A549 (cell line): ENCODE measurements at regions not wholly inside any gene's neighbourhood (a gene's known extent, or its start where the extent isn't known, plus 50 kb on each side); places are given as distances from the start of the nearest gene placed in this dataset.

Experiments
- ATAC-seq, 2 experiments: fragments of 200-7000 bp in 1 of 2; fragments of >200 bp in 1 of 2; cut with Nextera tagmentation in 1 of 2; cut with Tn5 transposase in 1 of 2; 3 replicates each; pipeline versions ENCODE4 v1.8.0 to v1.9.1; 2018 to 2020; ENCODE audit warnings: mild to moderate bottlenecking in 1 of 2, moderate library complexity in 1 of 2
- CTCF ChIA-PET: fragments of 300-600 bp; sonication (Branson Sonifier 250); formaldehyde crosslinking; extraction: SDS; loops from one replicate; lab custom pipeline; 2021; ENCODE audit warnings: antibody characterized with exemption, inconsistent platforms; lab: Yijun Ruan, JAX
- POLR2A ChIA-PET: fragments of 350-600 bp; formaldehyde crosslinking; extraction: SDS; loops from one replicate; lab custom pipeline; 2021; ENCODE audit warnings: antibody characterized with exemption, inconsistent platforms; lab: Yijun Ruan, JAX
- DNase-seq, 2 experiments: peaks; one replicate each; pipeline versions ENCODE4 v3.0.0 to v3.0.0-alpha.2; 2011 to 2016; ENCODE audit warnings: low read depth in 1 of 2, low spot score in 1 of 2
- FAIRE-seq: peaks from 2 replicates; lab custom pipeline; 2011; peaks lifted over from hg19 to GRCh38; lab: Jason Lieb, UNC
- H3K27ac ChIP-seq, 2 experiments: fragments of >200 bp; sonication (Bioruptor Twin); formaldehyde crosslinking; 3 replicates each; pipeline ENCODE4 v1.5.1; 2016 to 2017
- H3K4me1 ChIP-seq: fragments of >200 bp; sonication (Bioruptor Twin); formaldehyde crosslinking; 3 replicates; pipeline ENCODE4 v1.6.1; 2016
- H3K4me2 ChIP-seq: fragments of >200 bp; sonication (Bioruptor Twin); formaldehyde crosslinking; 3 replicates; pipeline ENCODE4 v1.6.1; 2016
- H3K4me3 ChIP-seq: fragments of >200 bp; sonication (Bioruptor Twin); formaldehyde crosslinking; 3 replicates; pipeline ENCODE4 v1.5.1; 2016
- H3K9me3 ChIP-seq: fragments of >200 bp; sonication (Bioruptor Twin); formaldehyde crosslinking; 3 replicates; pipeline ENCODE4 v1.6.1; 2016
- CHD2 ChIP-seq: fragments of 150-350 bp; IDR thresholded peaks from 2 replicates; pipeline ENCODE4 v1.6.1; 2014; ENCODE audit warnings: low read length; ENCODE audit not compliant: partially characterized antibody
- CTCF ChIP-seq: fragments of >200 bp; sonication (Bioruptor Twin); formaldehyde crosslinking; IDR thresholded peaks from 3 replicates; pipeline ENCODE4 v1.5.1; 2016
- EHF ChIP-seq: fragments of 250-450 bp; sonication (Bioruptor Pico); IDR thresholded peaks from 2 replicates; pipeline ENCODE4 v1.5.0; 2020; ENCODE audit warnings: mild to moderate bottlenecking
- EP300 ChIP-seq, 2 experiments: fragments of >200 bp; sonication (Bioruptor Twin); formaldehyde crosslinking; IDR thresholded peaks; 2 replicates in 1 of 2; 3 replicates in 1 of 2; pipeline ENCODE4 v1.6.1; 2016 to 2017
- HEYL ChIP-seq: fragments of 250-450 bp; sonication (Bioruptor Pico); IDR thresholded peaks from 2 replicates; pipeline ENCODE4 v1.8.0; 2021; ENCODE audit warnings: mild to moderate bottlenecking, moderate library complexity
- HOXB13 ChIP-seq: fragments of 250-450 bp; sonication (Bioruptor Pico); IDR thresholded peaks from 2 replicates; pipeline ENCODE4 v1.5.0; 2020; ENCODE audit warnings: low read depth, mild to moderate bottlenecking, moderate library complexity
- HOXB5 ChIP-seq: fragments of 250-450 bp; sonication (Bioruptor Pico); IDR thresholded peaks from 2 replicates; pipeline ENCODE4 v1.5.0; 2020; ENCODE audit warnings: mild to moderate bottlenecking, moderate library complexity
- JUN ChIP-seq, 2 experiments: fragments of >200 bp; sonication (Bioruptor Twin); formaldehyde crosslinking; IDR thresholded peaks; 2 replicates in 1 of 2; 3 replicates in 1 of 2; pipeline ENCODE4 v1.6.1; 2016 to 2017
- MAFK ChIP-seq: fragments of 450-650 bp; IDR thresholded peaks from 2 replicates; pipeline ENCODE4 v1.6.1; 2014; ENCODE audit not compliant: partially characterized antibody
- NPAS2 ChIP-seq: fragments of 250-450 bp; sonication (Bioruptor Pico); IDR thresholded peaks from 2 replicates; pipeline ENCODE4 v1.8.0; 2022; ENCODE audit warnings: mild to moderate bottlenecking, moderate library complexity, borderline replicate concordance
- NR3C1 ChIP-seq: fragments of >200 bp; sonication (Bioruptor Twin); formaldehyde crosslinking; IDR thresholded peaks from 3 replicates; pipeline ENCODE4 v1.6.1; 2017
- PBX3 ChIP-seq: IDR thresholded peaks from 2 replicates; pipeline ENCODE4 v1.6.1; 2012
- POLR2A ChIP-seq: IDR thresholded peaks from 2 replicates; pipeline ENCODE4 v1.6.1; 2012; ENCODE audit warnings: mild to moderate bottlenecking, low read length
- RAD21 ChIP-seq, 2 experiments: fragments of >200 bp in 1 of 2; sonication (Bioruptor Twin) in 1 of 2; formaldehyde crosslinking in 1 of 2; IDR thresholded peaks in 1 of 2; conservative IDR thresholded peaks in 1 of 2; 2 replicates in 1 of 2; 3 replicates in 1 of 2; pipeline ENCODE4 v1.6.1; 2012 to 2018; ENCODE audit warnings: inconsistent platforms in 1 of 2
- RCOR1 ChIP-seq: fragments of 150-350 bp; IDR thresholded peaks from 2 replicates; pipeline ENCODE4 v1.6.1; 2014; ENCODE audit warnings: antibody characterized with exemption, low read length, low read depth
- REST ChIP-seq: fragments of 200-600 bp; sonication (generic); IDR thresholded peaks from 2 replicates; pipeline ENCODE4 v1.6.1; 2016; ENCODE audit warnings: antibody characterized with exemption, mild to moderate bottlenecking, moderate library complexity
- RFX5 ChIP-seq: fragments of 450-650 bp; IDR thresholded peaks from 2 replicates; pipeline ENCODE4 v1.7.1; 2014; ENCODE audit warnings: antibody characterized with exemption, mild to moderate bottlenecking, moderate library complexity
- RNF2 ChIP-seq: fragments of 200-600 bp; sonication (generic); IDR thresholded peaks from 2 replicates; pipeline ENCODE4 v1.6.1; 2016; ENCODE audit warnings: low read depth, mild to moderate bottlenecking, antibody characterized with exemption, moderate library complexity, borderline replicate concordance
- SREBF2 ChIP-seq: fragments of 450-650 bp; IDR thresholded peaks from 2 replicates; pipeline ENCODE4 v1.6.1; 2014; ENCODE audit warnings: mild to moderate bottlenecking, moderate library complexity
- TP53 ChIP-seq: fragments of 250-450 bp; sonication (Bioruptor Pico); IDR thresholded peaks from 2 replicates; pipeline ENCODE4 v1.5.0; 2021; ENCODE audit warnings: mild to moderate bottlenecking, moderate library complexity
- WGBS: methylation state at CpG from one replicate; pipeline ENCODE4 v1.1.6; 2017; ENCODE audit errors: missing lambda C conversion rate; 5-methylcytosine and 5-hydroxymethylcytosine counted together

GRCh38 chr12:43117226-43117930 is 434.6 kb downstream of the ADAMTS20 start:
- 15% methylated on average over 3 of the region's 3 CpGs for WGBS
- POLR2A ChIA-PET, result no interaction called here

More at GRCh38 chr12:43117226-43117930, 434.6 kb downstream of the ADAMTS20 start:
- H3K4me3 ChIP-seq, result no peak overlapping the region
- DNase-seq (no peak), FAIRE-seq (no peak), ATAC-seq (no peak)
- H3K9me3 ChIP-seq, result no peaks in the 10 kb centered on the region
- CTCF ChIA-PET, result no interaction called here
- no peak overlapping the region for H3K27ac ChIP-seq
- no peak for TF ChIP-seq POLR2A
- TF ChIP-seq HEYL (CRISPR knock-in tag), result no peak
- no peak for TF ChIP-seq HOXB5
- no peak for TF ChIP-seq RFX5
- TF ChIP-seq JUN (IDR thresholded peaks at IDR 0.05), result no peak
- TF ChIP-seq NR3C1, result no peak
- TF ChIP-seq EHF (CRISPR knock-in tag), result no peak
- no peak for TF ChIP-seq NPAS2
- no peak for TF ChIP-seq RAD21 (conservative IDR thresholded peaks at IDR 0.05 in 1 of 2, IDR thresholded peaks at IDR 0.05 in 1 of 2)
- TF ChIP-seq RCOR1, result no peak
- TF ChIP-seq HOXB13 (CRISPR knock-in tag), result no peak
- no peak for TF ChIP-seq CHD2
- no peak for TF ChIP-seq SREBF2
- no peak for TF ChIP-seq PBX3
- TF ChIP-seq TP53 (CRISPR knock-in tag), result no peak
- TF ChIP-seq EP300 (IDR thresholded peaks at IDR 0.05), result no peak
- no peak for TF ChIP-seq REST
- no peak for TF ChIP-seq MAFK
- no peak for TF ChIP-seq RNF2
- no peak for TF ChIP-seq CTCF
- H3K4me2 ChIP-seq, result no peak overlapping the region
- H3K4me1 ChIP-seq, result no peaks in the 10 kb centered on the region
